ENCODE measurements at regions not wholly inside any gene's neighbourhood (a gene's known extent, or its start where the extent isn't known, plus 50 kb on each side); places are given as distances from the start of the nearest gene placed in this dataset.

DNA sequence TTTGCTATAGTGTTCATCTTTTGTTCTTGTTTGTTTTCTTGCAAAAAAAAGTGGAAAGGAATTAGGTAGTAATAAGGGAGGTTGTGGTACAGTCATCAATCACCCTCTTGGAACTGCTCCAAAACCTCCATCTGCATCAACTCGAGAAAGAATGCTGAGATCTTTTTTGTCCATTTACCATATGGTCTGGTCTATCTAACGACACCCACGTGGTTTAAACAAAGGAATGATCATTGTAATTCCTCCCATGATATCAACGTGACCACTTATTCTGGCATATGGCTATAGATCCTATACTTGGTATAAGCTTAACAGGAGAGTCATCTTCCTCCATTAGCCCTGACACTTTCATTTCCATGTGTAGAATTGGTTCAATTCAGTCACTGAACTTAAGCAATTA lies 1025.3 kb upstream of the NXPH2 start:
- Histone ChIP-seq H3K9me2 (replicated peaks; ENCODE audit: insufficient read depth, low read length) (0 out of 2 replicates have a peak, but pooled peaks cover 3% of the 10 kb centered on the region), H3K27ac (ENCODE audit: low read depth, low read length) (no peak overlapping the region), H3K4me2 (ENCODE audit: low read depth, low read length, poor library complexity, severe bottlenecking) (no peak overlapping the region), H3F3A (ENCODE audit: insufficient read depth) (no peaks in the 10 kb centered on the region), H3K4me3 (ENCODE audit: insufficient read depth, low read length, poor library complexity, severe bottlenecking) (no peak overlapping the region), H3K27me3 (ENCODE audit: low read length) (no peaks in the 10 kb centered on the region), H3K9ac (ENCODE audit: low read length) (no peak overlapping the region), H3K9me3 (ENCODE audit: insufficient read depth, low read length) (no peaks in the 10 kb centered on the region), H4K20me1 (ENCODE audit: low read depth, low read length) (no peaks in the 10 kb centered on the region), H3K36me3 (ENCODE audit: low read length) (no peaks in the 10 kb centered on the region), H3K79me2 (ENCODE audit: insufficient read depth, low read length) (no peaks in the 10 kb centered on the region), H2AFZ (ENCODE audit: low read depth, low read length, severe bottlenecking) (no peak overlapping the region)
- no peak for TF ChIP-seq EZH2phosphoT487 (conservative IDR thresholded peaks at IDR 0.05; ENCODE audit: low read length)
- TF ChIP-seq, protein P1, sequence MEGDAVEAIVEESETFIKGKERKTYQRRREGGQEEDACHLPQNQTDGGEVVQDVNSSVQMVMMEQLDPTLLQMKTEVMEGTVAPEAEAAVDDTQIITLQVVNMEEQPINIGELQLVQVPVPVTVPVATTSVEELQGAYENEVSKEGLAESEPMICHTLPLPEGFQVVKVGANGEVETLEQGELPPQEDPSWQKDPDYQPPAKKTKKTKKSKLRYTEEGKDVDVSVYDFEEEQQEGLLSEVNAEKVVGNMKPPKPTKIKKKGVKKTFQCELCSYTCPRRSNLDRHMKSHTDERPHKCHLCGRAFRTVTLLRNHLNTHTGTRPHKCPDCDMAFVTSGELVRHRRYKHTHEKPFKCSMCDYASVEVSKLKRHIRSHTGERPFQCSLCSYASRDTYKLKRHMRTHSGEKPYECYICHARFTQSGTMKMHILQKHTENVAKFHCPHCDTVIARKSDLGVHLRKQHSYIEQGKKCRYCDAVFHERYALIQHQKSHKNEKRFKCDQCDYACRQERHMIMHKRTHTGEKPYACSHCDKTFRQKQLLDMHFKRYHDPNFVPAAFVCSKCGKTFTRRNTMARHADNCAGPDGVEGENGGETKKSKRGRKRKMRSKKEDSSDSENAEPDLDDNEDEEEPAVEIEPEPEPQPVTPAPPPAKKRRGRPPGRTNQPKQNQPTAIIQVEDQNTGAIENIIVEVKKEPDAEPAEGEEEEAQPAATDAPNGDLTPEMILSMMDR (IDR thresholded peaks at IDR 0.05; ENCODE audit: insufficient read depth, low read length, poor library complexity, severe bottlenecking), result no peak

DNA sequence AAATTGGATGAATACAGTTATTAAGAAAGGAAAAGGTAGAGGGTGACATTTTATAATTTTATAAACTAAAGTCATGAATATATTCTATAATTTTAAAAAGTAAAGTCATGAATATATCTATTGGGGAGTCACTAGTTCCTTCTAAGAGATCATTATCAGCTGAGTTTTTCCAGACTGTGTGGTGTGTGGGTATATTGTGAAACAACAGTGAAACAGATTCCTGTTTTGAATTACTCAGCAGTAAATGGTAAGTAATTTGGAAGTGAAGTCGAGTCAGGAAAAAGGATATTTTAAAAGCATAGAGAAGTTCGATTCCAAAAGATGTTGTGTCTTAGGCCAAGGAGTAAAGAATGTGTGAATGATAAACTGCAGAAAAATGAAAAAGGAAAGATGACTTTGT lies 1018.2 kb upstream of the NXPH2 start:
- Histone ChIP-seq H4K20me1 (ENCODE audit: low read depth, low read length) (no peaks in the 10 kb centered on the region), H3K79me2 (ENCODE audit: insufficient read depth, low read length) (no peaks in the 10 kb centered on the region), H3K9me2 (replicated peaks; ENCODE audit: insufficient read depth, low read length) (0 out of 2 replicates have a peak, but pooled peaks cover 3% of the 10 kb centered on the region), H3F3A (ENCODE audit: insufficient read depth) (no peaks in the 10 kb centered on the region), H3K27ac (ENCODE audit: low read depth, low read length) (no peak overlapping the region), H3K4me3 (ENCODE audit: insufficient read depth, low read length, poor library complexity, severe bottlenecking) (no peak overlapping the region), H3K36me3 (ENCODE audit: low read length) (no peaks in the 10 kb centered on the region), H3K4me2 (ENCODE audit: low read depth, low read length, poor library complexity, severe bottlenecking) (no peak overlapping the region), H3K27me3 (ENCODE audit: low read length) (no peaks in the 10 kb centered on the region), H2AFZ (ENCODE audit: low read depth, low read length, severe bottlenecking) (no peak overlapping the region), H3K9me3 (ENCODE audit: insufficient read depth, low read length) (no peaks in the 10 kb centered on the region), H3K9ac (ENCODE audit: low read length) (no peak overlapping the region)
- no peak for TF ChIP-seq EZH2phosphoT487 (conservative IDR thresholded peaks at IDR 0.05; ENCODE audit: low read length)
- TF ChIP-seq, protein P1 (IDR thresholded peaks at IDR 0.05; ENCODE audit: insufficient read depth, low read length, poor library complexity, severe bottlenecking), result no peak

DNA sequence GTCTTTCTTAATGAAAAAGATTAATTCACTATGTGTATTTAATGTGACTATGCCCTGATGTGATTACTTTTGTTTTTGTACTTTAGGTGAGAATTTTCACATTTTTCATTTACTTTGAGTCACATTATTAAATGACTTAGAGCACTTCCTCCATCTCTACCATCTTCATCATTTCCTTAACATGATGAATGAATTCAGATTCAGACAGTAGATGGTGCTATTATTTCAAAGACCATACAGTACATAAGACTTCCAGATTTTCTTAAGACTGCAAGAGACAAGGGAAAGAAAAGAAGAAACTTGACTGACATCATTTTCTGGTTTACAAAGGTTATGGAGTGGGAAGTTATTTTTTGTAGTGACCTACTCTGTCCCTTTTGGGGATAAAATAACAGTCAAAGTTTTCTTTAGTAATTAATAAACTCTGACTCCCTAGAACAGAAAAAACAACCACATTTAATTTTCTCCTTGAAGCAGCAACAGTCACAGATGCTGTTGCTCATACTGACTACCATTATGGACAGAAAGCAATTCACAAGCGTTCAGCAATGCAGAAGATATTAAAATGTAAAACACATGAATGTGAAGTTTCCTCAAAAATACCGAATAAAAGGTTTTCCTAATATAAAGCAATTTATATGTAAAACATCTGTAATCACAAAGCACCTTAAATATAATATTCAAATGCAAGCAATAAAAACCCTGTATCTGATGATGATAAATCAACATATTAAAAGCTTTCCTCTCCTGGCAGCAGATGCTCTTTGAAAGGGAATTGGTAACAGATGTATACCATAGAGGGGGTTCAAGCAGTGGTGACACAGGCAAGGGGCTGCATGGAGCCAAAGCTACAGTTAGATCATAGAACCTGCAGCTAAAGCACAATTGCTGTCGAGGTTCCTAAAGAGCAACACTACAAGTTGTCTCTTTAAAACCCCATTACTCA lies 1010.9 kb upstream of the NXPH2 start:
- Histone ChIP-seq H4K20me1 (ENCODE audit: low read depth, low read length) (no peaks in the 10 kb centered on the region), H3K4me3 (ENCODE audit: insufficient read depth, low read length, poor library complexity, severe bottlenecking) (no peak overlapping the region), H3K9me2 (replicated peaks; ENCODE audit: insufficient read depth, low read length) (no peaks in the 10 kb centered on the region), H3F3A (ENCODE audit: insufficient read depth) (no peaks in the 10 kb centered on the region), H3K4me2 (ENCODE audit: low read depth, low read length, poor library complexity, severe bottlenecking) (no peak overlapping the region), H3K36me3 (ENCODE audit: low read length) (no peaks in the 10 kb centered on the region), H3K79me2 (ENCODE audit: insufficient read depth, low read length) (no peaks in the 10 kb centered on the region), H3K27ac (ENCODE audit: low read depth, low read length) (no peak overlapping the region), H2AFZ (ENCODE audit: low read depth, low read length, severe bottlenecking) (no peak overlapping the region), H3K9me3 (ENCODE audit: insufficient read depth, low read length) (no peaks in the 10 kb centered on the region), H3K9ac (ENCODE audit: low read length) (no peak overlapping the region), H3K27me3 (ENCODE audit: low read length) (no peaks in the 10 kb centered on the region)
- TF ChIP-seq EZH2phosphoT487 (conservative IDR thresholded peaks at IDR 0.05; ENCODE audit: low read length), result no peak
- TF ChIP-seq, protein P1 (IDR thresholded peaks at IDR 0.05; ENCODE audit: insufficient read depth, low read length, poor library complexity, severe bottlenecking), result peak; percentile 11
